ENCODE measurements at regions not wholly inside any gene's neighbourhood (a gene's known extent, or its start where the extent isn't known, plus 50 kb on each side); places are given as distances from the start of the nearest gene placed in this dataset.

GRCh38 chr17:71792966-71793365 is 327.9 kb upstream of the SOX9 start:
- TF ChIP-seq CTCF (IDR thresholded peaks at IDR 0.05) (no peak), EP300 (IDR thresholded peaks at IDR 0.05) (no peak)
